AG10803 (cell line): ENCODE measurements at regions not wholly inside any gene's neighbourhood (a gene's known extent, or its start where the extent isn't known, plus 50 kb on each side); places are given as distances from the start of the nearest gene placed in this dataset.
"Not testable (repeated sequence)": the region's sequence is repeated elsewhere in the genome, so short reads cannot be mapped to it uniquely, and the experiment has no call there.

Experiments
- DNase-seq: peaks from one replicate; pipeline ENCODE4 v3.0.0; 2010; ENCODE audit warnings: low read depth
- H3K4me3 ChIP-seq: 2 replicates; pipeline ENCODE4 v1.5.1; 2011; ENCODE audit warnings: mild to moderate bottlenecking, low read length, control low read depth
- TF ChIP-seq, protein P1 (sequence below): conservative IDR thresholded peaks from 2 replicates; pipeline ENCODE4 v1.5.1; 2011; ENCODE audit warnings: mild to moderate bottlenecking, low read length, control low read depth, inconsistent platforms

DNA sequence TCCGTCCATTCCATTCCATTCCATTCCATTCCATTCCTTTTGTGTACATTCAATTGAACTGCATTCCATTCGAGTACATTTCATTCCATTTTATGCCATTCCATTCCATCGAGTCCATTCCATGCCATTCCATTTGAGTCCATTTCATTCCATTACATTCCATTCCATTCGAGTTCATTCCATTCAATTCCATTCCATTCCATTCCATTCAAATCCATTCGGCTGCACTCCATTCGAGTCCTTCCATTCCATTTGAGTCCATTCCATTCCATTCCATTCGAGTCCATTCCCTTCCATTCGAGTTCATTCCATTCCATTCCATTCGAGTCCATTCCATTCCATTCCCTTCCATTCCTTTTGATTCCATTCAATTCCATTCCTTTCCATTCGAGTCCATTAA, 4800.6 kb upstream of the OR11H1 start:
- no peak for DNase-seq
- no peak overlapping the region for H3K4me3 ChIP-seq
- TF ChIP-seq, protein P1, sequence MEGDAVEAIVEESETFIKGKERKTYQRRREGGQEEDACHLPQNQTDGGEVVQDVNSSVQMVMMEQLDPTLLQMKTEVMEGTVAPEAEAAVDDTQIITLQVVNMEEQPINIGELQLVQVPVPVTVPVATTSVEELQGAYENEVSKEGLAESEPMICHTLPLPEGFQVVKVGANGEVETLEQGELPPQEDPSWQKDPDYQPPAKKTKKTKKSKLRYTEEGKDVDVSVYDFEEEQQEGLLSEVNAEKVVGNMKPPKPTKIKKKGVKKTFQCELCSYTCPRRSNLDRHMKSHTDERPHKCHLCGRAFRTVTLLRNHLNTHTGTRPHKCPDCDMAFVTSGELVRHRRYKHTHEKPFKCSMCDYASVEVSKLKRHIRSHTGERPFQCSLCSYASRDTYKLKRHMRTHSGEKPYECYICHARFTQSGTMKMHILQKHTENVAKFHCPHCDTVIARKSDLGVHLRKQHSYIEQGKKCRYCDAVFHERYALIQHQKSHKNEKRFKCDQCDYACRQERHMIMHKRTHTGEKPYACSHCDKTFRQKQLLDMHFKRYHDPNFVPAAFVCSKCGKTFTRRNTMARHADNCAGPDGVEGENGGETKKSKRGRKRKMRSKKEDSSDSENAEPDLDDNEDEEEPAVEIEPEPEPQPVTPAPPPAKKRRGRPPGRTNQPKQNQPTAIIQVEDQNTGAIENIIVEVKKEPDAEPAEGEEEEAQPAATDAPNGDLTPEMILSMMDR: no peak

DNA sequence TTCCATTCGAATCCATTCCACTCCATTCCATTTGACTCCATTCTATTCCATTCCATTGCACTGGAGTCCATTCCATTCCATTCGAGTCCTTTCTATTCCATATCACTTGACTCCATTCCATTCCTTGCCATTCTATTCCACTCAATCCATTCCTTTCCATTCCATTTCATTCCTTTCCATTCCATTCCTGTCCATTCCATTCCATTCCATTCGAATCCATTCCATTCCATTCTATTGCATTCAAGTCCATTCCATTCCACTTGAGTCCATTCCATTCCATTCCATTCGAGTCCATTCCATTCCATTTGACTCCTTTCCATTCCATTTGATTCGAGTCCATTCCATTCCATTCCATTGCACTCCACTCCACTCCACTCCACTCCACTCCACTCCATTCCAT, 4798.0 kb upstream of the OR11H1 start:
- H3K4me3 ChIP-seq, DNase-seq: not testable (repeated sequence)

DNA sequence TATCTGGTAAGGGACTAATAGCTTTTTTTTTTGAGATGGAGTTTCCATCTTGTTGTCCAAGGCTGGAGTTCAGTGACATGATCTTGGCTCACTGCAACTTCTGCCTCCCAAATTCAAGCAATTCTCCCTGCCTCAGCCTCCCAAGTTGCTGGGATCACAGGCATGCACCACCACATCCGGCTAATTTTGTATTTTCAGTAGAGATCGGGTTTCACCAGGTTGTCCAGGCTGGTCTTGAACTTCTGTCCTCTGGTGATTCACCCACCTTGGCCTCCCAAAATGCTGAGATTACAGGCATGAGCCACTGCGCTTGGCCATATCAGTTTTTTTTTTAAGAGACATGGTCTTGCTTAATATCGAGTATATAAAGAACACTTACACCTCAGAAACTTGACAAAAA, 4797.3 kb upstream of the OR11H1 start:
- DNase-seq, H3K4me3 ChIP-seq: not testable (repeated sequence)

DNA sequence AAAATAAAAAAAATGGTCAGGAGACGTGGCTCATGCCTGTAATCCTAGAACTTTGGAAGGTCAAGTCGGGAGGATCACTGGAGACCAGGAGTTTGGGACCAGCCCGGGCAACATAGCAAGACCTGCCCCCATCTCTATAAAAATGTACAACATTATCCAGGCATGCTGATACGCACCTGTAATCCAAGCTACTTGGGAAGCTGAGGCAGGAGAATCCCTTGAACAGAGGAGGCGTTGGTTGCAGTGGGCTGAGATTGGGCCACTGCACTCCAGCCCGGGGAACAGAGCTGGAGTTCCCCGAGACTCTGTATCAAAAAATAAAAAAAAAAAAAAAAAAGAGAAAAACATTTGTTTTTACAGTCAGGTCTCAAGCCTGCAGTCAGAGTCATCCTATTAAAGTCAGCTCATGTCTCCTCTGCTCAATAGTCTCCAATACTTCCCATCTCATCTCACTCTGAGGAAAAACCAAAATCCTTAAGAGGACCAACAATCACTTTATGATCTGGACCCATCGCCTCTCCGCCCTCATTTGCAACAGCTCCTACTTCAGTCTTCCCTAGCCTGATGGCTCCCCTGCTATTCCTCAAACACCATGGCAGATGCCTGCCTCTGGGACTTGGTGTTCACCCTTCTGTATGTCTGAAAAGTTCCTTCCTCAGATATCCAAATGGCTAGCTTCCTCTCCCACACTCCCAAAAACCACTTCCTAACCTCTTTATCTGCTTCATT, 4796.6 kb upstream of the OR11H1 start:
- not testable (repeated sequence) for DNase-seq

DNA sequence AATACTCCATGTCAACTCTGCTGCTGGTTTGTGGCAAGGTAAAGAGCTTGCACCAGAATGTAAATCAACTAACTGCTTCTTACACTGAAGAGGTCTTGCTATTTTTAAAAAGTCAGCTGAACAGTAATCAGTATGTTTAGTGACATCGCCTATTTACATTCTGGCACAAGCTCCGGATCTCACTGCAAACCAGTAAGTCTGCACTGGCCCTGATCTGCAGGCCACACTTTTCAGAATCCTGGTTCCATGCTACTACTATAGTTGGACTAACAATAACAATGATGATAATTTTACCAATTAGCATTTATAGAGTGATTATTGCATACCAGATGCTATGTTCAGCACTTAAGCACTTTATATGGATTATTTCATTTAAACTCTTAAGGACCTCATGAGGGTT, 4792.9 kb upstream of the OR11H1 start:
- DNase-seq, H3K4me3 ChIP-seq: not testable (repeated sequence)

More for the DNA sequence above, 4796.6 kb upstream of the OR11H1 start:
- H3K4me3 ChIP-seq: not testable (repeated sequence)

DNA sequence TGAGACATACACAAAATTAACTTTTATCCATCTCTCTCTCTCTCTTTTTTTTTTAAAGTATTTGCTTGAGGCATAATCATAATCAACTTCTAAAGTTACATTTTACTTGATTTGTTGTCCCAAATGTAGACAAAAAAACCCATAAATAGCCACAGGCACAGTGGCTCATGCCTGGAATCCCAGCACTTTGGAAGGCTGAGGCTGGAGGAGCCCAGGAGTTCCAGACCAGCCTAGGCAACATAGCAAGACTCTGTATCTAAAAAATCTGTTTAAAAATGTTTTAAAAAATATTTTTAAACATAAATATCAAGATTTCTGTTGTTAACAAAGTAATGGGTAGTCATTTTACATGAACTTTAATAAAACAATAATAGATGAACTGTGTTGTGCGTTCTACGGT, 4791.1 kb upstream of the OR11H1 start:
- not testable (repeated sequence) for DNase-seq

DNA sequence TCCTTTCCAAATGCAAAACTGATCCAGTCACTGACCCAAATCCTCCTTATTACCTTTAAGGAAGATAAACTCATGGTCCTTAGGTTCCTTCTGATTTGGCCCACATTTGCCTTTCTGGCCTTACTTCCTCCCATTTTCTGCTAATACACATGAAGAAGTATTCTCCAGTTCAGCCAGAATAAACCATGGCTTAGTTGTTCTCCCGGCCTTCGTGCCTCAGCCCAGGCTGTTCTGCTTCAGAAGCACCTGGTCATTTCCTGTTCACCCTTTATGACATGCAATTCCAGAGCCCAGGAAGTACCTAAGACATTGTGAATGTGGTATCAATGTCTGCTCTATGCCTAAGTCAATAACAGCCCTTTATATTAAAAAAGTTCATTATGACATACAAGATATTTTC, 4790.1 kb upstream of the OR11H1 start:
- not testable (repeated sequence) for H3K4me3 ChIP-seq, DNase-seq

More for the DNA sequence above, 4791.1 kb upstream of the OR11H1 start:
- H3K4me3 ChIP-seq: not testable (repeated sequence)

DNA sequence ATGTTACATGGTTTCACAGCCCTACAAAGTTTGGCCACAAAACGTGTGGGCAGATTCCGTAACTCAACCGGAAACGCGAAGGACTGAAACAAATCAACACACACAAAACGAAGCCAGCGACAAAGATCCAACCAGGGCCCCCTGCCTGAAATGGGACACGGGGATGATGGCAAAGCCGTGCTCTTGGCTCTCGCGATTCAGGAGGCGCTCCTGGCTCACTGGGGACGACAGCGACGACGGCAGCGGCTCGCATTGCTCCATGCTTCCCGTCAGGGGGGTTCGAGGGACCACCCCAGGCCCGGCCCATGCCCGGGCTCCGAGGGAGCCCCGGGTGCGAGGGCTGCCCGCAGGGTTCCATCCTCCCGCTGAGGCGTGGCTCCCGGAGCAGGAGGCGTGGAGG, 4786.8 kb upstream of the OR11H1 start:
- TF ChIP-seq, protein P1: no peak
- no peak overlapping the region for H3K4me3 ChIP-seq
- no peak for DNase-seq

DNA sequence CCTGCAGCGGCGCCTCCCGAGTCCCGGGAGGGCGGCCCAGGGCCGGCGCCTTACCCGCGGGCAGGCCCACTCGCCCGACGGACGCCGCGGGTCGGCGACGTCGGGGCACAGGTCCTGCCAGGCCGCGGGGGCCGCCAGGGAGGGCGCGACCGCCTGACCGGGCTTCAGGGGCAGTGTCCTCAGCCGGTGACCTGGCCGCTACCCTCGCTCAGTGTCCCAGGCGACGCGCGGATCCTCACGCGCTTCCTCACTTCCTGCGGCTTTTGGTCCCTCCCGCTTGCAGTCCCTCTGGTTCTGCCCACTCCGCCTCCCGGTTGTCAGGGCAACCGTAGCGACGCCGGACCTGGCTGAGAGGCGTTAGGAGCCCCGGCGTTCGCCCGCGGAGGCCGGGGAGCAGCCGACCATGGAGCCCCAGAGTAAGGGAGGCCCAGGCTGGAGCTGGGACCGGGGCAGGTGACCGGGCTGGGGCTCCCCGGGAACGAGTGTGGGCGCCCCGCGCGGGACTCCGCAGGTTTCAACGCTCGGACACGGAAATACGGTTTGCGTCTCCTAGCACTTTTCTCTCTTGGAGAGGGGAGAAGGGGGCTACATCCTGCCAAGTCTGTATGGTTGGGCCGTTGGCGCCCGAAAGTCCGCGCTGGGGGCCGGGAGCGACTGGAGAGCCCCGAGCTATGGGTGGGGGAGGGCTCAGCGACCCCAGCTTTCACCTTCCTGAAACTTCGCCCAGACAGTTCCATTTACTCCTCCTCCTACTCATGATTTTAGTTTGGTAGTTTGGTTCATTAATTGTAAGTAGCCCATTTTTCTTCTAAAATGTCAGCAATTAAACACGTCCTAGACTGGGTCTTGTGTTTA, 4786.0 kb upstream of the OR11H1 start:
- H3K4me3 ChIP-seq, DNase-seq: not testable (repeated sequence)

DNA sequence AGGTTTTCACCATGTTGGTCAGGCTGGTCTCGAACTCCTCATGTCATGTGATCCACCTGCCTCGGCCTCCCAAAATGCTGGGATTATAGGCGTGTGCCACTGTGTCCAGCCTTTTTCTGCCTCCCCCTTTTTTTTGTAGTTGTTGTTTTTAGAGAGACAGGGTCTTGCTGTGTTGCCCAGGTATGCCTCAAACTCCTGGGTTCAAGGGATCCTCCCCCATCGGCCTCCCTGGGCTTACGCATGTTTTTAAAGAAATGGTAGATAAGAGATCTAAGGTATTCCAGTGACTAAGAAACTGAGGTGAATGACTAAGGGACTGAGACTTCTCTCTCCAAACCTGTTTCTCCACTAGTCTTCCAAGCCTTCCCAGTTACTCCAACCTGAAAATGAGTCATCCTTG, 4781.6 kb upstream of the OR11H1 start:
- not testable (repeated sequence) for H3K4me3 ChIP-seq, DNase-seq

DNA sequence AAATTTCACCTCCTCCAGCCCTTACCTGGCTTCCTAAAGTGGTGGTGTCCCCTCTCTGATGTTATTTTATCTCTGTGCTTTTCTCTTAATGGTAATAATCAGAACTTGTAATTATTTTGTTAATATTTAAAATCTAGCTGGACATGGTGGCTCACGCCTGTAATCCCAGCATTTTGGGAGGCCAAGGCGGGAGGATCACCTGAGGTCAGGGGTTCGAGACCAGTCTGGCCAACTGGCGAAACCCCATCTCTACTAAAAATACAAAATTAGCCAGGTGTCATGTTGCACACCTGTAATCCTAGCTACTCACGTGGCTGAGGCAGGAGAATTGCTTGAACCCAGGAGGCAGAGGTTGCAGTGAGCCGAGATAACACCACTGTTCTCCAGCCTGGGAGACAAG, 4780.8 kb upstream of the OR11H1 start:
- DNase-seq, H3K4me3 ChIP-seq: not testable (repeated sequence)

DNA sequence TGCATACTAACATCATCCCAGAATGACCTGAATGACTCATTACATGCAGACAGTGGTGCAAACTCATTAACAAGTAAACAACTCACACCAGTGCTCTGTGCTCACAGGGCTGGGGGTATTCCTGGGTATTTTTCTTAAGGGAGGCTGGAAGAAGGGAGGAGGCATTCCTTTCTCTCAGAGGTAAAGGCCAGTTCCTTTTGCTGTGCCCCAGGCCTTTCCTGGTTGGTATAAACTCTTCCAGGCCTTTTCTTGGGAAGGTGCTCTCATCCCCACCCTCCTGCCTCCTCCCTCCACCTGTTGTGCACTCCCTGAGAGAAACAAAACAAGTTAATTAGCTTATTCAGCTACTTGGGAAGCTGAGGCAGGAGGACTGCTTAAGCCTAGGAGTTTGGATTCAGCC, 4779.2 kb upstream of the OR11H1 start:
- H3K4me3 ChIP-seq, DNase-seq: not testable (repeated sequence)

DNA sequence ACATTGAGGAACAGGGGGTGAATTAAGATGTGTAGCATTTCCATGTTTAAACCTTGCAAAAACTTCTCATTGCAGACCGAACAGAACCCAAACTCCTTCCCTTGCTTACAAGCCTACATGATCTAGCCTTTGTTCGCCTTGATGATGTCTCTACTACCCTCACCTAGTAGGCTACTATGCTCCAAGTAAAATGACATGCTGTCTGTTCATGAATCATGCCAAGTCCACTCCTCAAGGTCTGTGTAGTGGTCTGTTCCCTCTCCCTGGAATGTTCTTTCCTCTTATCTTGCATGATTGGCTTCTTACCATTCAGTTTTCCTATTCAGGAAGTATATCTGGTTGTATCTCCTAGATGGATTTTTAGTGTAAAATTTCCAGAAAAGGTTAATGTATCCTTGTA, 4778.6 kb upstream of the OR11H1 start:
- H3K4me3 ChIP-seq, DNase-seq: not testable (repeated sequence)

DNA sequence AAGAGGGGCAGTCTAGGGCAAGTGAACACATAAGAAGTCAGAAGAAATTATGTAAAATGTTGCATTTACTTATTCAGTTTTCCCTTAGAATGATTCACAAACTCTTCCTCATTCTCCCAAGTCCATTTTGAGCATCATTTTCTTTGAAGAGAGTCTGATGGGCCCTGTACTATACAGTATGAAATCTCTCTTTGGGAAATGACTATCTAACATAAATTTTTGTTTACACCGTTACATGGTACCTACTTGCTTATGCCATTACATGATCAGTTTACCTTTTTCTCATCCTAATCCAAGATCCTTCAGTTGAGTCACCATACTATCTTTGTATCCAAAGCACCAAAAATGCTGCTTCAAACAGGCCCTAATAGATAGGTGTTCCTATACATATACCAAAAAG, 4774.4 kb upstream of the OR11H1 start:
- not testable (repeated sequence) for H3K4me3 ChIP-seq, DNase-seq

DNA sequence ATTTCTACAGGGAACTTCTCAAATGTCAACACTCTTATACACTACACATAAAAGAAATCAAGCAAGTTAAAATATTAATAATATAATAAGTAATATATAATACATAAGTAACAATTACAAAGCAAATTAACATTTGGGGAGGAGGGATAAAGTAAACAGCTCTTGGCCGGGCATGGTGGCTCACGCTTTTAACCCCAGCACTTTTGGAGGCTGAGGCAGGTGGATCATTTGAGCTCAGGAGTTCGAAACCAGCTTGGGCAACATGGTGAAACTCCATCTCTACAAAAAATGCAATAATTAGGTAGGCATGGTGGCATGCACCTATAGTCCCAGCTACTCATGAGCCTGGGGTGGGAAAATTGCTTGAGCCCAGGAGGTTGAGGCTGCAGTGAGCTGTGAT, 4772.6 kb upstream of the OR11H1 start:
- not testable (repeated sequence) for H3K4me3 ChIP-seq, DNase-seq

DNA sequence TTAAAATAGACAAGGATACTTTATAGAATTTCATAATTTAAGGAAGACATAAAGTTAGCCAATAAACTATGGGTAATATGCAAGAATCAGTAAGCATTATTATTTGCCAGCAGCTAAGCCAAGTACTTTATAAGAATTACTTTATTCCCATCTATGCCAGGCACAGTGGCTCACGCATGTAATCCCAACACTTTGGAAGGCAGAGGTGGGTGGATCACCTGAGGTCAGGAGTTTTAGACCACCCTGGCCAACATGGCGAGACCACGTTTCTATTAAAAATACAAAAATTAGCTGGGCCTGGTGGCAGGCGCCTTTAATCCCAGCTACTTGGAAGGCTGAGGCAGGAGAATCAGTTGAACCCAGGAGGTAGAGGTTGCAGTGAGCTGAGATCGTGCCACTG, 4767.6 kb upstream of the OR11H1 start:
- DNase-seq, H3K4me3 ChIP-seq: not testable (repeated sequence)

DNA sequence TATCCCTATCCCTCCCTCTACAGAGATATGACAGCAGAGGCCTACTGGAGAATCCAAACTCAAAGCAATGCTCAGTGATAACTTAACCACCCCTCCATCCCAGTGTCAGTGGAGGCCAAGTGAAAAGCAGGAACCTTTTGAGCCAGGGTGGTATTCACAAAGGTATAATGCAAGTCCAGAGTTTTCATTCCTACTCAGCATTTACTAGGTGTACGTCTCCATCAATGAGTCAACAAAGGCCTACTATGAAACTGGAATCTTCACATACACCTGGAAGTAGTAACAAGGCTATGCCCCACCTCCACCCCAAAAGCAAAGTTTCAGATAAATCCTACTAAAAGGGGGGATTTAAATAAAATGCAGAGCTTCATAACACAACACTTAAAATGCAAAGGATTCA, 4761.7 kb upstream of the OR11H1 start:
- not testable (repeated sequence) for DNase-seq, H3K4me3 ChIP-seq

DNA sequence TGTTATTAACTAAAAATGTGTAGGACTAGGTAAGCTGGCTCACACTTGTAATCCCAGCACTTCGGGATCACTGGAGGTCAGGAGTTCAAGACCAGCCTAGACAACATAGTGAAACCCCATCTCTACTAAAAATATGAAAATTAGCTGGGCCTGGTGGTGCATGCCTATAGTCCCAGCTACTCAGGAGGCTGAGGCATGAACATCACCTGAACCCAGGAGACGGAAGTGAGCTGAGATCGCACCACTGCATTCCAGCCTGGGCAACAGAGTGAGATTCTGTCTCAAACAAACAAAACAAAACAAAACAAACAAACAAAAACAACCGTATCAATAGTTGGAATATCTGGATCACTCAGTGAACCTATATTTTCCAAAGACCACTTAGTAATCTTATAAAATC, 4759.1 kb upstream of the OR11H1 start:
- not testable (repeated sequence) for DNase-seq, H3K4me3 ChIP-seq
